HG02884 (cell line): ENCODE measurements at regions not wholly inside any gene's neighbourhood (a gene's known extent, or its start where the extent isn't known, plus 50 kb on each side); places are given as distances from the start of the nearest gene placed in this dataset.

ENCODE experiments used
- ATAC-seq: cut with Tn5 transposase; IDR thresholded peaks from one replicate; pipeline ENCODE4 v1.9.1; 2021; ENCODE audit warnings: mild to moderate bottlenecking, moderate library complexity; ENCODE audit not compliant: unreplicated experiment

- ATAC-seq = no peak
Measured at GRCh38 chr3:66592016-66592761, 91.4 kb upstream of the LRIG1 start.

GRCh38 chr3:66592927-66593625 is 92.3 kb upstream of the LRIG1 start:
- no peak for ATAC-seq

DNA sequence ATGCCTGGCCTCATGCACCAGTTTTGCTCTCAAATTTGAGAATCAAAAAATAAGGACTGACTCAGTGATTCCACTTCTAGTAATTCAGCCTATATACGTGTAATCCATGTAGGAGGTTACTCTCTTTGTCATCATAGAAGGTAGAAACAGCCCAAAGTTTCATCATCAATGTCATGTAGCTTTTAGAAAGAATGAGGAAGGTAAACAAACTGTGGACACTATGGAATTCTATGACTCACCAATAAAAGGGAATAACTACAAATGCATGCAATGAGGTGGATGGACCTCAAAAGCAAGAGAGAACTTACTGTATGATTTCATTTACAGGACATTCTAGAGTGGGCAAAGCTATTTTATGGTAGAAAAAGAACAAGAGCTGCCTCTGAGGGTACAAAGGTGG is 93.2 kb upstream of the LRIG1 start:
- ATAC-seq = no peak

DNA sequence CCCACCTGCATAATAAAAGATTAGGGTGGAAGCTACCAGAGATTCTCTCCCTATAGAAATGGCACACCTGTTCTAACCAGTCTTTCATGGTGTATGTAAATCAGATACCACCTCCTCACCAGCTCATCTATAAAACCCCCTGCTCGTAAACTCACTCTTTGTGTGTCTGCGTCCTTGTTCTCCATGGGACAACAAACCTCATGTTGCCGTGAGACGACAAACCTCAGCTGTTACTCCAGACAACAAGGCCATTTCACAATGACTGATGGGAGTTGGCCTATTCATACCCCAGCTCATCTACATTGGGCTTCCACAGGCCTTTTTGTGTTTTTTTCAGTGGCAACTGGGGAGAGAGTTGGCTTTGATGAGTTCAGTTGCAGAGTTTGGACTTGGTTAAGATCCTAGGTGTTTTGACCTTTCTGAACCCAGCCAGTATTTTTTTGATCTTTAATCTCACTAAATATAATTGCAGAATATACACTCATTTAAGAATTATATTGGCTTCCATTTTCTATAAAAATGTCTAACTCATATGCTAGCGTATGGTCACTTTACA is 96.6 kb upstream of the LRIG1 start:
- no peak for ATAC-seq

DNA sequence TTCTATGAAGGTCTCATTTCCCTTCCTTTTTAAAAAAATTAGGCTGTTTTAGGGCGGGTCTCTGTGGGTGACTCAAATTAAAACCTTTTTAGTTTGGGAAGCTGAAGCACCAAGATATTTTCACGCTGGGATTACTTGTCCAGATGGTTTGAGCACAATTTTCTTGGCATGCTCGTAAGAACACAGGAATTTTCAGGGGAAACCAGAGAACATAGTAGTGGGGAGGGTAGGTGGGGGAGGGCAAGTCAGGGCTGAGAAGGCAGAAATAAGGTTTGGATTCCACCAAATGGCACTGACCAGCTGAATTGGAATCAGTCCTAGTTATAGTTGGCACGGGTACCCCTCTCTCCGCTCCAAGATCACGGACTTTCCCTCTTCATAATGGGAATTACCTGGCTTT is 97.3 kb upstream of the LRIG1 start:
- ATAC-seq = no peak

GRCh38 chr3:66602237-66602636 is 101.4 kb upstream of the LRIG1 start:
- ATAC-seq = no peak

- no peak for ATAC-seq
Measured at GRCh38 chr3:66602691-66603090, 101.9 kb upstream of the LRIG1 start.

- no peak for ATAC-seq
Measured at GRCh38 chr3:66603151-66603611, 102.4 kb upstream of the LRIG1 start.

- no peak for ATAC-seq
Measured at GRCh38 chr3:66604481-66604880, 103.7 kb upstream of the LRIG1 start.

DNA sequence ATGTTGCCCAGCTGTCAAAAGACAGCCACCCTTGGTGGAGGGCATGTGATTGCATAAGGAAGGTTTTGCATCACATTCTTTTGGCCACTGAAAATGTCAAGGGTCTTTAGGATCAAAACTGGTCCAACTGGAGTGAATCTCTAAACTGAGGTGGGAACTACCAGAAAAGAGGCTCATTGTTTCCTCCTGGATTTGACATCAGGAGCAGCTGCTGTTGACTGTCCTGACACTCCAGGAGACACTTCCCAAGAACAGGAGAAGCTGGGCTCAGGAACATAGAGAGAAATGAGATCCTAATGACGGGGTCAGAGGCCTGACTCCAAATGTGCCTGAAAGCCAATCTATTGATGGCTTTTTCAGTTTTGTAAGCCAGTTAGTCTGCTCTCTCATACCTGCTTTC is 105.3 kb upstream of the LRIG1 start:
- ATAC-seq = no peak

DNA sequence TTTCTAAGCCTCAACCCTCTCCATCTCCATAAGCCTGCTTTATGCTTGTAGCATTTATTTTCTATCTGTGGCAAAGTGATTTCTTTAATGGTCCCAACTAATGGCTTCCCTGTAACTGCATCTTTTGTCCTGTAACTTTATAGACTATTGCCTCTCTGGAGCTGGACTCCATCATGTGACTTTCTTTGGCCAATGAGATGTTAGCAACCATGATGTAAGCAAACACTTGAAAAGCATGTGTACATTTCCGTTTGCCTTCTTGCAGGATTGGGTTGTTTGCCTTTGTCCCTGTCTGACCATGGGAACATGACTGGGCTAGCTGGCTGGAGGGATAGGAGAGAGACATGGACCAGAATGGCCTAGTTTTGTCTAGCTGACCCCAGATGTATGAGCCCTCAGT is 106.0 kb upstream of the LRIG1 start:
- no peak for ATAC-seq

GRCh38 chr3:66609660-66610561 is 109.1 kb upstream of the LRIG1 start:
- no peak for ATAC-seq

- no peak for ATAC-seq
Measured at GRCh38 chr3:66610562-66610909, 109.7 kb upstream of the LRIG1 start.

DNA sequence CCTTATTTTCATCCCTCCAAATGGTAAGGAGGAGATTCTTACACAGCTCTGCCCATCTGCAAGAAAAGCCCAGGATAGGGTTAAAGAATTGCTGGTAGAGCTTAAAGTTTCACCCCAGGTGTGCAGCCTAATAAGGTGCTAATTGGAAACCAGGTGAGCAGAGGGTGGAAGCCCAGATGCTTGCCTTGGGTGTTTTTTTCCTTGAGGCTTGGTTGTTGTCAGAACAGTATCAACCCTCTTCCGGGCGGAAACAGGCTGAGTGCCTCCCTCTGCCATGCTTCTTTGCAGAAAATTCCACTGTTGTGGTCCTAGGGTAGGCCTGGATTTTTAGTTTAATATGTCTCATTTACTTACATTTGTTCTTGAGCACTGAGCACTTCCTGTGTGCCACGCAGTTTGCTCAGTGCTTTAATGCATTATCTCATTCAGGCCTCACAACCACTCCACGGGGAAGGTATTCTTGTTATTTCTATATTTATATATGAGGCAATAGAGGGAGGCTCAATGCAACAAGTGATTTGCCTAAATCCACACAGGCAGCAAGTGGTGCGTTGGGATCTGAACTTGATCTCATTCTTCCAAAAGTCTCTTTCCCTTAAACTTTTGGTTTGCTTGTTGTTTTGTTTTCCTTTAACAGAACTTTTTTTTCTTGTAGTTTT is 115.0 kb upstream of the LRIG1 start:
- no peak for ATAC-seq

DNA sequence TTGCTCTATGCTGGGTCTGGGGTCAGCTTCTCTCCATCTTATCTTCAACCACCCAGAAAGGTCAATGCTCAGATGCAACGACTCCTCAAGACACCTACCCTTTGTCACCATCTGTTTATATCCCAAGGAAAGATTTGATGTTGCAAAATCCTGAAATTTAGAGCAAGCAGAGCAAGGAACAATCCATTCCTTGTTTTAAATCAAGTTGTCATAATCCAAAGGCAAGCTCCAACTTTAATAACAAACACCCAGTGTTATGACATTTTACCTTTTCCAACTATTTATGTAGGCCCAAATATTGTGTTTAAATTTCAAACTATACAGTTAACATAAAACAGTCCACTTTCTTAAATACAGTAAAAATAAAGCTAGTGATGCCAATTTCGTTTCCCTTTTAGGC is 116.5 kb upstream of the LRIG1 start:
- ATAC-seq = no peak

DNA sequence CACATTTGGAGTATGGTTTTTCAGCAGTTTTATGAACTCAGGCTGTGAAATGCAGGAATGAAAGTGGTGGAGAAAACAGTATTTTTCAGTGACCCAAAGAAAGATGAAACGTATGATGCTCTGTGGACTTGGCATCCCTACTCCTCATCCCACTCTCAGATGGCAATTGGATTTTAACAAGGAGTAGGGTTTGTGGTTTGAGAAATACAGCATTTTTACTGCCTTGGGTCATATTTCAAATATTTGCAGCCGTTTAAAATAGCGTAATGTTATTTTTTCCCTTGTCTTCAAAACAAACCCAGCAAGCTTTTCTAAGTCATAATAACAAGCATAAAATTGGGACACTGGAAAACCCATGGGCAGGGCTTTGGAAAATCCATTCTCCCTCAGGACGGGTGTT is 117.2 kb upstream of the LRIG1 start:
- no peak for ATAC-seq

DNA sequence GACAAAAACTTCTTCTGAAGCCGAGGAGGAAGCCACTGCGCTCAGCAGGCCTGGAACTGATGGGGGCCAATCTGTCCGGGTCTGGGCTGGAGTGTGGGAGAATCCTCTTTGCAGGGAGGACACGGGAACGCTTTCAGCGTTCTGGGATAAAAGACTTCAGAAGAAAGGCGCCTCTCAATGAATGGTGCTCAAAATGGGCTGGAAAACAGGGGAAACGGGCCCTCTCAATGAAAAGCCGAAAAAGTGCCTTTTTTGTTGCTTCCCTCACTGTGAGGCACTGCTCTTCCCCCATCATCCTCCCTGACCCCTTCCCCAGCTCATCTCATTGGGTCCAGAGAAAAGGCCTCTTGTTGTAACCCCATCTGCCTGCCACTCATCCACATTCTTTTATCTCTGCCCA is 119.5 kb upstream of the LRIG1 start:
- no peak for ATAC-seq

- ATAC-seq = no peak
Measured at GRCh38 chr3:66622756-66623457, 122.1 kb upstream of the LRIG1 start.

- no peak for ATAC-seq
Measured at GRCh38 chr3:66625505-66626216, 124.8 kb upstream of the LRIG1 start.
